Prostate gland (tissue), 2 donors: ENCODE measurements at regions not wholly inside any gene's neighbourhood (a gene's known extent, or its start where the extent isn't known, plus 50 kb on each side); places are given as distances from the start of the nearest gene placed in this dataset.

Source experiments
- DNase-seq: peaks from one replicate; pipeline ENCODE4 v3.0.0-alpha.2; 2019; ENCODE audit warnings: low spot score
- H3K27ac ChIP-seq, 2 donors: fragments of 200-600 bp; sonication (generic); 2 replicates each; pipeline ENCODE4 v1.5.1; 2017 to 2019
- H3K27me3 ChIP-seq: fragments of 200-600 bp; sonication (generic); replicated peaks from 2 replicates; pipeline ENCODE4 v1.5.1; 2019; ENCODE audit not compliant: insufficient read depth
- H3K36me3 ChIP-seq, 2 donors: fragments of 200-600 bp; sonication (generic); 1 replicate in 1 of 2; 2 replicates in 1 of 2; pipeline versions ENCODE4 v1.5.1 to v1.8.1; 2017 to 2019
- H3K4me1 ChIP-seq: fragments of 200-600 bp; sonication (generic); replicated peaks from 2 replicates; pipeline ENCODE4 v1.5.1; 2019
- H3K4me3 ChIP-seq, 2 donors: fragments of 200-600 bp; sonication (generic); 2 replicates each; pipeline ENCODE4 v1.5.1; 2017 to 2019
- H3K9me3 ChIP-seq: fragments of 200-600 bp; sonication (generic); 2 replicates; pipeline ENCODE4 v1.5.1; 2017
- CTCF ChIP-seq, 4 experiments: fragments of 200-600 bp in 2 of 4; fragments of 450-650 bp in 2 of 4; sonication (generic) in 2 of 4; IDR thresholded peaks; 1 replicate in 3 of 4; 2 replicates in 1 of 4; pipeline ENCODE4 v1.5.1; 2016 to 2019; ENCODE audit warnings: antibody characterized with exemption in 4 of 4, mild to moderate bottlenecking in 2 of 4, moderate library complexity in 2 of 4
- POLR2A ChIP-seq: fragments of 450-650 bp; IDR thresholded peaks from one replicate; pipeline ENCODE4 v1.6.1; 2016; ENCODE audit warnings: antibody characterized with exemption, mild to moderate bottlenecking
- POLR2AphosphoS5 ChIP-seq: sonication (generic); formaldehyde crosslinking; IDR thresholded peaks from one replicate; pipeline ENCODE4 v1.6.1; 2017; ENCODE audit warnings: antibody characterized with exemption
- WGBS: methylation state at CpG from one replicate; pipeline ENCODE4 v1.1.5; 2018; 5-methylcytosine and 5-hydroxymethylcytosine counted together
- intact Hi-C: fragments of 100-400 bp; cut with DNase I; formaldehyde crosslinking; loops from one replicate; pipeline ENCODE4 v1.14.2; 2022

- Histone ChIP-seq H3K27me3 (no peaks in the 10 kb centered on the region), H3K9me3 (no peaks in the 10 kb centered on the region), H3K4me3 (no peak overlapping the region), H3K36me3 (no peaks in the 10 kb centered on the region), H3K27ac (no peak overlapping the region), H3K4me1 (peaks cover 6% of the 10 kb centered on the region)
- no peak for DNase-seq
- intact Hi-C loops: no loop called here
- 74% methylated on average over 6 of the region's 6 CpGs for WGBS
- TF ChIP-seq POLR2AphosphoS5 (no peak), CTCF (IDR thresholded peaks at IDR 0.05) (no peak), POLR2A (no peak)
These were observed 189.7 kb downstream of the SHQ1 start for GRCh38 chr3:72658466-72659100.

GRCh38 chr3:72657666-72658065 lies 190.6 kb downstream of the SHQ1 start:
- no peak for TF ChIP-seq POLR2AphosphoS5
- TF ChIP-seq POLR2A: no peak
- no peak for TF ChIP-seq CTCF (IDR thresholded peaks at IDR 0.05)
- intact Hi-C loops: no loop called here

GRCh38 chr3:72655723-72656122 lies 192.5 kb downstream of the SHQ1 start:
- WGBS: 48% methylated on average over 6 of the region's 6 CpGs
- no peak overlapping the region for H3K27ac ChIP-seq
- intact Hi-C loops: no loop called here
- H3K27me3 ChIP-seq: no peaks in the 10 kb centered on the region
- peaks cover 6% of the 10 kb centered on the region for H3K4me1 ChIP-seq
- no peaks in the 10 kb centered on the region for H3K36me3 ChIP-seq
- TF ChIP-seq POLR2AphosphoS5 (no peak), CTCF (IDR thresholded peaks at IDR 0.05) (no peak), POLR2A (no peak)
- DNase-seq: no peak
- H3K9me3 ChIP-seq: no peaks in the 10 kb centered on the region
- no peak overlapping the region for H3K4me3 ChIP-seq

More at GRCh38 chr3:72657666-72658065, 190.6 kb downstream of the SHQ1 start:
- Histone ChIP-seq H3K27me3 (no peaks in the 10 kb centered on the region), H3K27ac (no peak overlapping the region), H3K4me1 (peaks cover 6% of the 10 kb centered on the region), H3K36me3 (no peaks in the 10 kb centered on the region), H3K9me3 (no peaks in the 10 kb centered on the region), H3K4me3 (no peak overlapping the region)
- no peak for DNase-seq
- WGBS: 53% methylated on average over 4 of the region's 4 CpGs

- intact Hi-C loops: no loop called here
- no peaks in the 10 kb centered on the region for H3K9me3 ChIP-seq
- DNase-seq: peak; percentile 22
- H3K4me3 ChIP-seq: peak overlapping the region in 1 of 2 donors; percentile 13
- H3K36me3 ChIP-seq: no peaks in the 10 kb centered on the region
- WGBS: 2% methylated on average over 26 of the region's 26 CpGs
- TF ChIP-seq POLR2A: no peak
- TF ChIP-seq POLR2AphosphoS5: peak; percentile 19
- H3K27me3 ChIP-seq: no peaks in the 10 kb centered on the region
- H3K4me1 ChIP-seq: peaks cover 6% of the 10 kb centered on the region
- no peak overlapping the region for H3K27ac ChIP-seq
These were observed 193.1 kb downstream of the SHQ1 start for GRCh38 chr3:72655131-72655551.

- no peak for DNase-seq
- Histone ChIP-seq H3K36me3 (no peaks in the 10 kb centered on the region), H3K4me1 (peaks cover 3% of the 10 kb centered on the region), H3K27ac (no peak overlapping the region), H3K9me3 (no peaks in the 10 kb centered on the region), H3K4me3 (no peak overlapping the region), H3K27me3 (no peaks in the 10 kb centered on the region)
- intact Hi-C loops: no loop called here
- TF ChIP-seq POLR2AphosphoS5: no peak
- no peak for TF ChIP-seq CTCF (IDR thresholded peaks at IDR 0.05)
- no peak for TF ChIP-seq POLR2A
- 75% methylated on average over 4 of the region's 4 CpGs for WGBS
These were observed 195.8 kb downstream of the SHQ1 start for GRCh38 chr3:72652395-72652794.
